IPS-NIHi11 (cell line): ENCODE measurements at regions not wholly inside any gene's neighbourhood (a gene's known extent, or its start where the extent isn't known, plus 50 kb on each side); places are given as distances from the start of the nearest gene placed in this dataset.
"Not testable (repeated sequence)": the region's sequence is repeated elsewhere in the genome, so short reads cannot be mapped to it uniquely, and the experiment has no call there.

Experiments used
- DNase-seq: peaks from one replicate; pipeline ENCODE4 v3.0.0; 2012; ENCODE audit warnings: mixed read lengths, low spot score

DNA sequence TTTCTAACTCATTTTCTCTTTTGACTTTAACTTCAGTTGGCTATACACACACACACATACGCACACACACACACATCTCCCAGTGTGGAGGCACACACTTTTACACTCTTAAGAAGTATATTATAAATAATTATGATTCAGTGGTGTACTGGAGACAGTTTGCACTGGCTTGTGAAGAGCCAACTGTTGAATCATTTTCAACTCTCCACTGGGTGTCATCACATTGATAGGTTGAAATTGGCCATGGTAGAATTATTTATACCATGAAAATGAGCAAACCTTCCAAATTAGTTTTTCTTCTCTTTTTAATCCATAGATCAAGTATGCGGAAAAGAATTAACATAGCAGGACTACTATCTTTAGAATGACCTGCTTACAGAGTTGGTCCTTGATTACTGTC lies 407.1 kb downstream of the BMP2 start:
- DNase-seq, result no peak

DNA sequence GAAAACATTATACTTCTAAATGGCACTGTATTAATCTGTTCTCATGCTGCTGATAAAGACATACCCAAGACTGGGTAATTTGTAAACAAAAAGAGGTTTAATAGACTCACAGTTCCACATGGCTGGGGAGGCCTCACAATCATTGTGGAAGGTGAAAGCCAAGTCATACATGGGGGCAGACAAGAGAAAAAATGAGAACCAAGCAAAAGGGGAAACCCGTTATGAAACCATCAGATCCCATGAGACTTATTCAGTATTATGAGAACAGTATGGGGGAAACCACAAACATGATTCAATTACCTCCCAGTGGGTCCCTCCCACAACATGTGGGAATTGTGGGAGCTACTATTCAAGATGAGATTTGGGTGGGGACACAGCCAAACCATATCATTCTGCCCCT lies 408.3 kb downstream of the BMP2 start:
- not testable (repeated sequence) for DNase-seq

DNA sequence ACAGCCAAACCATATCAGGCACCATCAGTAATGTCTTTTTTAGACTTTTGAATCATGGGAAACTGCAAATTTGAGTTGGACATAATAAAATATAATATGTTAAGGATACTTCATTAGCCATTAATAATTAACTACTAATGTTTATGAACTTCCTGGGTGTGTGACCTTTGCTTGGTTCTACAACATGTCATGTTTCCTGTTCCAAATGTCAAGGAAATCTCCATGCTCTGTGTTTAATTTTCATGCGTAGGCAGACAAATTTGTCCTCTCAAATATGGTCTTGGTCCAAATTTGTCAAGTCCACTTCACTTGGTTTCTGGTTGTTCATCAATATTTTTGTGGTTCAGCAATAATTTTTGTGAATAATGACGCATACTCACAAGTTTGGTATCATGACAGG lies 410.5 kb downstream of the BMP2 start:
- DNase-seq, result no peak

DNA sequence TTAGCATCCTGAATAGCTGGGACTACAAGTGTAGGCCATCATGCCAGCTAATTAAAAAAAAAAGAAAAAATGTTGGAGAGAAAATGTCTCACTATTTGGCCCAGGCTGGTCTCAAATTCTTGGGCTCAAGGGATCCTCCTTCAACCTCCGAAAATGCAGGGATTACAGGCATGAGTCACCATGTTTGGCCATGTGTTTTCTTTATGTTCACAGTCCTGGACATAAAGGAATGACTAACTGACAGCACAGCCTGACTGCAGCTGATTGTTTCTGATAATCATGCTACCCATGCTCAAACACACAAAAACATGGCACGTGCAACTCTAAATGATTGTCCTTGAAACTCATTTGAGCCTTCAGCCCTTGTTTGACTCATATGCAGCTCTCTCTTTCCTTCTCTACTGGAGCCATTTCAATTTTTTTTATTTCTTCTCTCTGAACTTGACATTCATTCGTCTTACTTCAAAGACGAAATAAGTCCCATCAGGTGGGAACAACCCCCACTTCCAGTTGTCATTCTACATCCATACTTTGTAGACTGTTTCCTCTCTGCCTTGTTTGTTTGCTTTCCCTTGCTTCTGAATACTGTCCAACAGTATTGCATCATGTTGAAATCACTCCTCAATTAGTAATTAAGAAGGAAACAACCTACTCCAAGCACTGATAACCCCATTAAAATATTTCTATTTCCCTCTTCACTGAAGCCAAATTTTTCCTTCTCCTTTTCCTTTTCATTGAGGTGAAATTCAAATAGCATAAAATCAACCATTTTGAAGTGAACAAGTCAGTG lies 413.0 kb downstream of the BMP2 start:
- DNase-seq, result no peak

DNA sequence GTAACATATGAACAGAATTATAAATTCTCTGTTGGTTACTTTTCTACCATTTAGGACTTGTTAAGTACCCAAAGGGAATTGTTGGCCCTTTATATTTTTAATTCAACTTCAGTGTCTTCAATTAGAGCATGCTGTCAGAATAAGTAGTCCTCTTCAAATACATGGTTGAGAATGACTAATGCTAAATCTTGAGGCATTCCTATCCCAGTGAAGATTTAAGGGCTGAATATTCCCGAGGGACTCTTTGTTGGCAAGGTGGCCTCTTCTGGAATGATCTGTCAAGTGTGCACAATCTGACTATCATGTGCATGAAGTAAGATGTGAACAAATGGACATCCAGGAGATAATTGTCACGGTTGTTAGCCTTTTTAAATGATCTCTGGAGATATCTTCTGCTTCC lies 421.7 kb downstream of the BMP2 start:
- DNase-seq, result no peak

- DNase-seq, result no peak
These were observed 426.2 kb downstream of the BMP2 start for GRCh38 chr20:7193681-7194080.

- DNase-seq, result no peak
These were observed 428.2 kb downstream of the BMP2 start for GRCh38 chr20:7195704-7196103.

DNA sequence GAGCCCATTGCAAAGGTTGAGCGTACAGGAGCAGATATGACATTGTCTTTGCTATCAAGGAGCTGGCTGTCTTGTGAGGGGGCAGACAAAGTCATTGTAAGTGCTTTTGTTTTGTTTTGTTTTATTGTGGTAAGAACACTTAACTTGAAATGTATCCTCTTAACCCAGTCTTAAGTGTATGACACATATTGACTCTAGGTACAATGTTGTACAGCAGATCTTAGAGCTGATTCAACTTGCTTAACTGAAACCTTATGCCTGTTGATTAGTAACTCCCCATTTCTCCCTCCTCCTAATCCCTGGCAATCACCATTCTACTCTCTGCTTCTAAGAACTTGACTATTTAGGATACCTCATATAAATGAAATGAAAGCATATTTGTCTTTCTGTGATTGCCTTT lies 429.0 kb downstream of the BMP2 start:
- no peak for DNase-seq

DNA sequence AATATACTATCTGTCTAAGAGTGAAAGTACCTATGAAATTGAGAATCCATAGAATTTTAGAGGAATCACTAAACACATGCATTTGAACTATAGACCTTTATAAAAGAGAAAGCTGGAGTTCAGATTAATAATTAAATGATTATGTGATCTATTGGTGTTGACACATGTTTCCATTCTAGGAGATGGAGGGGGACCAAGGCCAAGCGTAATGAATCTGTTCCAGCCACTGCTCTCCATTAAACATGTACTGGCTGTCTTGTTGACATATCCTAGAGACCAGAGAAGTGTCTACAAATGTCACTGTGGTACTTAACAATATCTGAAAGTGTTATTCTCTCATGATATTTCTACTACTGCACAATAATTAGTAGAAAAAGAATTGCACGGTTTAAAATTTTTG lies 432.4 kb downstream of the BMP2 start:
- no peak for DNase-seq

DNA sequence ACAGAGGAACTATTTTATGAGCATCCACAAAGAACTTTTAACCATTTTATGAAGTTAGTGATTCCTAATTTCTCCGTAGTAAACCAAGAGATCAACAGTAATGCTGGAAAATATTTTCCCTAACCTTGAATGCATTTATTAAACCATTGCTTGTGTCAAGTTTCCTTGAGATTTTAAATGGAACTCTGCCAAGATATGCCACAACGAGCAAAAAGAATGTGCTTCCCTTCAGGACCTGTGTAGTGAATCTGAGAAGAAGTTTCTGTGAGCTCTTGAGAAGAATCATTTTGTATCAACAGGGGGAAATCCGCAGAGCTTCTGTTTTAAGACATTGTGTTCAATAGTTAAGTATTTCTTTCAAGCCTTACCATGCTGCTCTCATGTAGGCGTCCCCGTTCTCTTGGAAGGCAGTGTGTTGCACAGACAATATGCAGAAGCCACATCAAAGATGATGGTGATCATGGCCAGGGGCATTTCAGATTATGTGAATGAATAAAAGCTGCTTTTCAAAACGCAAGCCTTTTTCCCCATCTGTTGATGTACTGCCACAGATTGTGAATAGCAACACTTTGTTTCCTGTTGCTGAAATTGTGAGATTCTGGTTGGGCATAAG lies 439.8 kb downstream of the BMP2 start:
- no peak for DNase-seq

DNA sequence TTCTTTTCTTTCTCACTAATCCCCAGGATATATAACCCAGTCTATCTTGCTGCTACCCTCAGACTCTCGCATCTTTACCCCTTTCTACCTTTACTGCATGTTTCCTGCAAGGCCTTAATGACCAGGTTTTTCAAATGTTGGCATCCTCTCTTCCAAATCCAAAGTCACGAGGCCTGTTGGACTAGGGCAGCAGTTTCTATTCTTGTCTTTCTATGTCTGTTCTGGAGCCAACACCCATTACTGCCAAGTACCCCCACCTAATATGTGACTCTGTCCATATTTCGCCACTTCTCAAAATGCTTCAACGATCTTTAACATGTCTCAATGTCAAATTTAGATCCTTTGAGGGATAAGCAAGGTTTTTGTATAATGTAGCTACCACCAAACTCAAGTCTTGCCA lies 443.4 kb downstream of the BMP2 start:
- no peak for DNase-seq

GRCh38 chr20:7214081-7214740 lies 446.7 kb downstream of the BMP2 start:
- peak; percentile 14 for DNase-seq

DNA sequence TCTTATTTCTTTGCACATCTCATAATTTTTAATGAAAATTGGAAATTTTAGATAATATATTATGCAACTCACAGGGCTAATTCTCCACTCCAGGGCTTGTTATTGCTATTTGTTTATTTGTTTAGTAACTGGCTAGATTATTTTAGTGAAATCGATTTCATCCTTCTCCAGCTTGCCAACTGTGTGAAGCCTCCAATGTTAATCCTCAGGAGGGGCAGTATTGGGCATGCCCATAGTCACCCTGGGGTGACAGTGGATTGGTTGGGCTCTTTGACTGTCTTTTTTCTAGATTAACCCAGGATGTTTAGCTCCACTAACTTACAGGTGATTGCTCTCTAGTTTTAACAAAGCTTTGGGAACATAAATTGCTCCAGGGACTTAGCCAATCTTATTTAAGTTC lies 450.1 kb downstream of the BMP2 start:
- DNase-seq, result no peak

DNA sequence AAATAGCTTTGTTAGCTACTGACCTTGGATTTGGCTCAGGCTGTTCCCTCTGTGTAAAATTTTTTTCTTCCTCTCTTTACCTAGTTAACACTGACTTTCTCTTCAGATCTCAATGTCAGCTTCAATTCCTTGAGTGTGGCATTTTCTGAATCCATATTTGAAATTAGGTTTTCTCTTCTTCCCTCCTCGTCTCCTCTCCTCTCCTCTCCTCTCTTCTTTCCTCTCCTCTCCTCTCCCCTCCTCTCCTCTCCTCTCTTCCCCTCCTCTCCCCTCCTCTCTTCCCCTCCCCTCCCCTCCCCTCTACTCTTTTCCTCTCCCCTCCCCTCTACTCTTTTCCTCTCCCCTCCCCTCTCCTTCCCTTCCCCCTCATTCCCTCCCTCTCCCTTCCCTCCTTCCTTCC lies 453.3 kb downstream of the BMP2 start:
- no peak for DNase-seq

DNA sequence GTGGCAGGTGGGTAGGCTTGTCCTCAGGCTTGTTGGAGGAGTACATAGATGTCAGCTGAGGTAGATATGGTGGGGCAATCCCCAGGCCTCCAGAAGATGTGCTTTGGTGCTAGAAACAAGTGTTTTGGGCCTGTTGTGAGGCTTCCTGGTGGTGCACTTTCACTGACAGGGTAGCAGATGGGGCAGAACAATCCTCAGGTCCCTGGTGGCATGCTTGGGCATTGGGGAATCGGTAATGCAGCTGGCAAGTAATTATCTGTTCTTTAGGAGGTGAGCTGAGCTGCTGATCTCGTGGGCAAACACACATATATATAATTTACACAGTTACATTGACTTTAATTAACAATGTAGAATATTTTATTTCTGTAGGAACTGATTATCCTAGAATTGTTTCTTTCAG lies 458.7 kb downstream of the BMP2 start:
- DNase-seq, result no peak

GRCh38 chr20:7231303-7231702 lies 463.8 kb downstream of the BMP2 start:
- no peak for DNase-seq

GRCh38 chr20:7232796-7233195 lies 465.3 kb downstream of the BMP2 start:
- DNase-seq, result no peak

DNA sequence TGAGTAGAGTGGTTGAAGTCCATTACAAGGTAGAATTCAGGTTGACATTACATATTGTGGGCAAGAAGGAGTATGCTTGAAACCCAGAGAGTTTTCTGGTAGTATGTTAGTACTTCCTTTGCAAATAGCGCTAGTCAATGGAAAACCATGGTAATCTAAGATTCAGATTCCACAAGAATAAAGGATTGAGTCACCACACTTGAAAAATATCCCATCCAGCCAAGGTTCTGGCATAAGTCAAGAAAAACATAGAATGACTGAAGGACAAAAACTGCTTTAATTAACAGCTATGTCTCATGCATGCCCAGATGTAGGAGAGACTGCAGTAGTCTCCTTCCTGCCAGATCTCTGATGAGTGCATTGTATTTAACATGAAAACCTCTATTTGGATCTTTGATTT lies 469.8 kb downstream of the BMP2 start:
- no peak for DNase-seq

- DNase-seq, result no peak
These were observed 473.0 kb downstream of the BMP2 start for GRCh38 chr20:7240490-7240889.

DNA sequence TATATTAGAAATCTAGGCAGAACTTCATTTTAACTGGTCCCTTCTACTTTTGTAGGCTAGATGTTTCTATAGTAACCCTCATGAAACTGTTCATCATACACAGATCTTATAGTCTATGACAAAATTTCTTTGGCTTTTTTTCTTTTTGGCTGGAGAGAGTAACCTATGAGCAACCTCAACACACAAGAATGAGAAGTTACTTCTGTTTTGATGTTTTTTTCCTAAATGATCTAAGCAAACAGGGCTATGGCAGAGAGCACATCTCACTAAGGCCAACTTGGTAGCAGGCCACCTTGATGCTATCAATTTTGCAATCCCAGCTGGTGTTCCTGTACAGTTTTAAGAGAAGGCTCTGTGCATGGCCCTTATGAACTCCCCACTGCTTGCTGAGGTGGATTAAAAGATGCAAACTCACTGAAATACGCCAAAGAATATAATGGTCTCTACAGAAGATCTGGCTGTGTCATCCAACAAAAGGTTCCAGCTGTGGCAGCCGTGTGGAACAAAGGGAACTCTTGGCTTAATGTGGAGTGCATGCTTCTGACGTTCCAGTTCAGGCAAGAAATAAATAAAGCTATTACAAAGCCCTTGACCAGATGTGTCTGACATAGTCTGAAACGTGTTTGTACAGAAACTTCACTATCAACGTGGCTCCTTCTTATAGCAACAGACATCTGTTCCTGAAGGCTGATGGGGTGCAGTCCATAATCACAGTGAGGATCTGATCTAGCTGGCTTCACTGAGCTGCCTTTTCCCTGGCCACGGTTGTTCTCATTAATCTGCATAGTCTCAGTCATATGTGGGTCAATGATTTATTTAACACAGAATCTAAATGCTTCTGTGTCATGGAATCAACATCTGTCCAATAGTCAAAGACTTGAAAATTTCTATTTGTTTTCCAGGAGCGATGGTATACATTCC lies 481.1 kb downstream of the BMP2 start:
- DNase-seq, result no peak

DNA sequence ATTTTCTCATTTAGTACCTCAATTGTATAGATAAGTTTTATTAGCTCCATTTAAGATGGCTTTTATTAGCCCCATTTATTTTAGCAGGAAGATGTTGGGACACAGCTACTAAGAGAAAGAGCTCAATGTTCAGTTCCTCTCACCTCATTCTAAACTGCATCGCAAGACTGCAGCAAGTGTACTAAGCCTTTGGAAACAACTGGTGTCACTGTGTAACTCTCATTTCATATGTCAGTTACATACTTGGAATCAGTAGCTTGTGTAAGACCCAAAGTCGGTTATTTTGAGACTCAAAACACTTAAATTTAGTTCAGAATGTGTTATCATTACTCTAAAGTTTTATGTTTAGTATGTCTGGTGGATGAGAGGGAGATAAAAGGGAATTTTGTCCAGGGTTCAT lies 482.9 kb downstream of the BMP2 start:
- DNase-seq, result no peak

DNA sequence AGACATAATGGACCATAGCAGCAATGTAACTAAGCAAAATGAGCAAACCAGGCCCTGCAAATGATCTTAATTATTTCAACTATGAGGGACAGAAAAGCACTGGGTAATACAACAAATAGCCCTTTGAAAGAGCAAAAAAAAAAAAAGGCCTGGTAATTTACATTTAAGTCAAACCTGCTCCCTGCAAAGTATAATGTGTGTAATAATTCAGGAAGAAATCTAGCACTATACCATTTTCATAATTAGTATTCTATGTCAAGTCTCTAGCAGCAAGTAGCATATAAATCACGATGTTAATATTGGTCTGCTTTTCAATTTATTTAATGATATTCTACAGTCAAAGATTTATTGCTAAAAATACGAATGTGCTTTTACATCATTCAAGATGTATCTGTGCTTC lies 489.6 kb downstream of the BMP2 start:
- DNase-seq, result no peak
